Globus pallidus (tissue), 1 donor: ENCODE measurements at regions not wholly inside any gene's neighbourhood (a gene's known extent, or its start where the extent isn't known, plus 50 kb on each side); places are given as distances from the start of the nearest gene placed in this dataset.
A peak's percentile ranks its signal among the peaks of the same experiment; 100 is the strongest.

Source experiments
- DNase-seq: peaks from one replicate; pipeline ENCODE4 v3.0.0-alpha.2; 2015; ENCODE audit warnings: low spot score

DNA sequence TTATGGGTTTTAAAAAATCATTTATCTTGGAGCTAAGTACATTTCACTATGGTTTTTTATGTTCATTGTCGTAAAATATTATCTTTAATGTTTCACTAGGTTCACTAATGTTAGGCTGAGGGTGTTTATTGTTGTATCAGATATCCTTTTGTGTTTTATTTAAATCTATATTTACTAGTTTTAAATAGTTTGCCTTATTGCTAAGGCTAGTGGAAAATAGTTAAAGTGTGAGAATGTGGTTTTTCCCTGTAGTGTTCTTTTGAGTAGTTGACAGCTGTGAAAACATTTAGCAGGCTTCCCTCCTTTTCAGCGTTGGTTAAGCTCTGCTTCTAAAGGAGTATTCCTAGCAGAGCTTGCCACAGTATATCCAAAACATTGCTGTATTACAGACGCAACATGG lies 139.0 kb downstream of the TM9SF2 start:
- DNase-seq, result no peak

- no peak for DNase-seq
Observed at GRCh38 chr13:99639126-99639525, 137.9 kb downstream of the TM9SF2 start.

DNA sequence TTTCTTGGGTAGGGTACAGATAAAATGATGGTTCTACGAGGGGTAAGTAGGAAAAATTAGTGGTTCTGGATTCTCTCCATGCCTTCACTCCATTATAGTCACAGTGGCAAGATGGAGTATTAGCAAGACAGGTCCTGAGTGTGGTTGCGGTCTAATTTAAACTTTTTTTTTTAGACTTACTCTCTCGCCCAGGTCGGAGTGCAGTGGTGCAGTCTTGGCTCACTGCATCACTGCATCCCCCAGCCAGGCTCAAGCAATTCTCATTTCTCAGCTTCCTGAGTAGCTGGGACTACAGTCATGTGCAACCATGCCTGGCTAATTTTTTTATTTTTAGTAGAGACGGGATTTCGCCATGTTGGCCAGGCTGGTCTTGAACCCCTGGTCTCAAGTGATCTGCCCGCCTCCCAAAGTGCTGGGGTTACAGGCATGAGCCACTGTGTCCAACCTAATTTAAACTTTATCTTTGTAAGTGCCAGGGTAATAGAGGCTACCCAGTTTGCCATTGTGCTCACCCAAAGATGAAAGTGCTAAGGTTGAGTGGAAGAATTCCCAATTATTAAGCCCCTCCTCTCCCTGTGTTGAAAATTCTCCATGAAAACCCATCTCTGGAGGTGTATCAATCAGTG lies 135.6 kb downstream of the TM9SF2 start:
- no peak for DNase-seq

DNA sequence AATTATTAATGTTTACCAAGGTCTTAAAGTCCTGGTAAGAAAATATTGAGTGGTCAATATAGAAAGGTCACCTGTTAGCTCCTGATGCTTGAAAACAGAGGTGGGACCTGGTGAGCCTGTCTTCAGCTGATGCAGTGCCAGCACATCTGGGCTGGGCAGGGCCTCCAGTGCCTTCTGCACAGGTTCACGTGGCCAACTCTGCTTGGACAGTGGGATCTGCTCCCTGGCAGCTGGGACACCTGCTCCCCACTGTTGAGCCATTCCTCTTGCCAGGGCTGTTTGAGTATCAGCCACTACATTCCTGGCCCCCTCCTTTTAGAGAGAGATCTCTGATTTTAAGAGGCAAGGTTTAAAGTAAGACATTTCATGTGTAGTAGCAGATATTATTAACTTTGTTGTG lies 135.0 kb downstream of the TM9SF2 start:
- DNase-seq, result no peak

DNA sequence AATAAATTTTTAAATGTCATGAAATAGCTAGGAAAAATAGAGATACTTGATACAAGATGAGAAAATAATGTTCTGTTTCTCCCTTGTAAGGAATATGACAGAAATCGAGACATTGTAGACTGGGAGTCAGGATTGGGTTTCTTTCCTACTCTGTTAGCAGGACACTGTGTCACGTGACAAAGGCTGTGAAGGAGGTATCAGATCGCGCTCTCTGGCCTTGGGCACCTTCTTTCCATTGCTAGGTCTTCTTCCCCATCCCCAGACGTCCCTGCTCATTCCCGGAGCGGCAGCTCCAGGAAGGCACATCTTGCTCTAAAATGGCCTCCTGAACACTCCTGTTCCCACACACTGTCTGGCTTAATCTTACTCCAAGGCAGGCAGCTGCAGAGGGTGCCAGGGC lies 133.4 kb downstream of the TM9SF2 start:
- DNase-seq, result no peak

- no peak for DNase-seq
Observed at GRCh38 chr13:99630269-99630898, 129.1 kb downstream of the TM9SF2 start.

DNA sequence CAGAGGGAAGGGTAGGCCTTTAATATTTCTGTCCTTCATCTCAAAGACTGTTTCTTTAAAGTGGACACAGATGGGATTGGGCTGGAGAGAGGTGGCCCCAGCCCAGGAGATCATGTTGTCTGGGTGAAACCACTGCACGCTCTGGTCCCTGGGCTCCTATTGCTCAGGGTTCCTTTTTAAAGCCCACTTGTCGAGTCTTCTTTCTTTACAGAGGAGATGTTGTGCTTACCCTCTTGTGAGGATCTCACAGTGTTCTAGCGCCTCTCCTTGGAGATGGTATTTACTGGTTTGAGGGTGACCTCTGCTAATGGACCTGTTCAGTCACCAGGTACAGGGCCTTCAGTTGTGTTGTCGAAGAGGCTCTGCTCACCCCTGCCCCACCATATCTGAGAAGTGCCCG lies 128.4 kb downstream of the TM9SF2 start:
- DNase-seq, result no peak

- no peak for DNase-seq
Observed at GRCh38 chr13:99628442-99628841, 127.2 kb downstream of the TM9SF2 start.

- DNase-seq, result no peak
Observed at GRCh38 chr13:99626461-99627082, 125.3 kb downstream of the TM9SF2 start.

DNA sequence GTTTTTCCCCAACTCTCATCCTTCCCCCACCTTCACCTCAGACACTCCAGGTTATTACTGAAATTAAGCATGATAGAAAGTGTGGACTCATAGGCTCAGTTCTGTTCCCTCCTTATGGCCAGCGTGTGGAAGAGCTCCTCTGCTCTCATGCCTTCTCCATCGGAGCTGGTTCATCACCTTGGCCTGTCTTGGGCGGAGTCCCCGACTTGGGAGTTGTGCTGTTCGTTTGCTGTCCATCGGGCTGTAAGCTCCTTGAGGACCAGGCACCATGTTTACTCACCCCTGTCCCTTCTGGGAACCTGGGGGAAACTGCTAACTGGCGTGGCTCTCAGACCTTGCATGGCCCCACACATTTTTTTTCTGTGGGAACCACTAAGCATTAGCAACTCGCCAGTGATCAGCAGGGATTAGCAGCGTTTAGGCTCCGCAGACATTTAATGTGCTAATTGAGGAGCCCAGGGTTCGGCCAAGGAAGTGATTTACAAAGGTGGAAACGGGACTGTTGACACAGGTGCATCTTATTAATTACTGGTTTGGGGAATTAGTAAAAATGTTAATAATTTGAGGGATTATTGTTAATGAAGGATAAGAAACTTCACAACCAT lies 123.8 kb downstream of the TM9SF2 start:
- DNase-seq, result no peak

GRCh38 chr13:99620806-99621205 lies 119.5 kb downstream of the TM9SF2 start:
- no peak for DNase-seq

- no peak for DNase-seq
Observed at GRCh38 chr13:99619207-99619606, 117.9 kb downstream of the TM9SF2 start.

- DNase-seq, result peak; percentile 23
Observed at GRCh38 chr13:99617474-99618255, 116.4 kb downstream of the TM9SF2 start.

GRCh38 chr13:99614465-99614885 lies 113.2 kb downstream of the TM9SF2 start:
- no peak for DNase-seq
